ENCODE measurements at regions not wholly inside any gene's neighbourhood (a gene's known extent, or its start where the extent isn't known, plus 50 kb on each side); places are given as distances from the start of the nearest gene placed in this dataset.
"Not testable (repeated sequence)": the region's sequence is repeated elsewhere in the genome, so short reads cannot be mapped to it uniquely, and the experiment has no call there.

DNA sequence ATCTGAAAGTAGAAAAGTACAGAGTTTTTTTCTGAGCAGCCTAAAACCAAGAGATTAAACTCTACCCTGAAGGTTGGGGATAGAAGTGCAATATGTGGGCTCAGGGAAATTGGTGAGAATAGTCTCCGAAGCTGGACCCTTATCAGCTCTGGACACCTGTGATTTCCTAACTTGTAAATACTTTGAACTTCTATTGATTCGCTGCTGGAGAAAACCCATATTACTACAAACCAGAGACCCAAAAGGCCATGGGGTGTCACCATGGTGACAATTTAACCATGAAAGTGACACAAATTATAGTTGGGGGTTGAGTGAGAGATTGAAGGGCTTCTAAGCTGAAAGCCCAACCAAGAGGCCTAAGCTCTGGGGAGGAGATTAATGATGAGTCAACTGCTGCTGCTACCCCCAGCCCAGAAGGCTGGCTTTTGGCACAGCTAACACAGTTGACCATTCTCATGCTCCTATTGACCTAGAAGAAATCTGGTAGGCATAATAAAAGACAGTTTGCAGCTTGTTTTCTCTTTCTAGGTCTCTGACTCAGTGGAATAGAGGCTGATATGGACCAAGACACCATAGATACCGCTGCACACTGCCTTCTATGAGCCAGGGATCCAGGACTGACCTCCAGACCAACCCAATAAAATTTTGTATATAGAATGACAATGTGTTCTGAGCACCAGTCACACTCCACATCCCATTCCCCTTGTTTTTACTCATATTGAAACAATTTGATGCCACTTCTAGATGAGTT, 131.9 kb upstream of the FNDC3A start:
- no peak for DNase-seq (ENCODE audit: low spot score)

DNA sequence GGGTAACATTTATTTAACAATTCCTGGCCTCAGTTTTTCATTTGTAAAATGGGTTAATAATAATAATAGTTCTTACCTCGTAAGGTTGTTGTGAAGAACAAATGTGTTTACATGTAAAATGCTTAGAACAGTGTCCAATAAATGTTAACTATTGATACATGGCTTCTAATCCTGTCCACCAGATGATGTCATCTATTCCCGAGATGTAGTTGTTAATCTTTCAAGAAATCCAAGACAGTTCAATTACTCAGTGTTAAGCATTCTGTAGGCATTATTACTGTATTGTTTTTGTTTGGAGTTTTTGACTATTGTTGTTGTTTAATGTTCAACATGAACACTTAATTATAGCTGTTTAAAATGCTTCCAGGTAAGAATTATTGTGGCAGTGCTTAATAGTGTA, 131.0 kb upstream of the FNDC3A start:
- no peak for DNase-seq (ENCODE audit: low spot score)

DNA sequence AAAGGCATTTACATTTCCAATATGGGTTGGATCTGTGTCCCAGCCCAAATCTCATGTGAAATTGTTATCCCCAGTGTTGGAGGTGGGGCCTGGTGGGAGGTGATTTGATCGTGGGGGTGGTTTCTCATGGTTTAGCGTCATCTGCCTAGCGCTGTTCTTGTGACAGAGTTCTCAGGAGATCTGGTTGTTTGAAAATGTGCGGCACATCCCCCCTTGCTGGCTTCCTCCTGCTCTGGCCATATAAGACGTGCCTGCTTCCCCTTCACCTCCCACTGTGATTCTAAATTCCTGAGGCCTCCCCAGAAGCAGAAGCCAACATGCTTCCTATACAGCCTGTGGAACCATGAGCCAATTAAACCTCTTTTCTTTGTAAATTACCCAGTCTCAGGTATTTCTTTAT, 126.2 kb upstream of the FNDC3A start:
- DNase-seq (ENCODE audit: low spot score) = no peak

DNA sequence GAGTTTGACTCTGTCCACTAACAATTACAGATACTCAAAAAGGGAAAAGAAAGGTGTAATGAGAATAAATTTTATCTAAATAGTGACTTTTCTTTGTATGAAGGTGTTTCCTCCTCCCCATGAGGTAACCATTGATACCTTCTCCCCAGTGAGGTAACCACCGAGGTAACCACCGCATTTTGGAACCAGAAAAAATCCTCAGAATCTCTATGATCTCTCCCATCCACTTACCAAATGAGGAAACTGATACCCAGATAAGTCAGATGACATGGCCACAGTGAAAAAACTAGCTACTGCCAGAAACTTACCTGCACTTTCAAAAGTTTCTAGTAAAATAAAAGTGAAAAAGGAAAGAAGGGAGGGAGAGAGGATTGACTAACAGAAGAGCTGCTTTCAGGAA, 124.0 kb upstream of the FNDC3A start:
- DNase-seq (ENCODE audit: low spot score) = no peak

DNA sequence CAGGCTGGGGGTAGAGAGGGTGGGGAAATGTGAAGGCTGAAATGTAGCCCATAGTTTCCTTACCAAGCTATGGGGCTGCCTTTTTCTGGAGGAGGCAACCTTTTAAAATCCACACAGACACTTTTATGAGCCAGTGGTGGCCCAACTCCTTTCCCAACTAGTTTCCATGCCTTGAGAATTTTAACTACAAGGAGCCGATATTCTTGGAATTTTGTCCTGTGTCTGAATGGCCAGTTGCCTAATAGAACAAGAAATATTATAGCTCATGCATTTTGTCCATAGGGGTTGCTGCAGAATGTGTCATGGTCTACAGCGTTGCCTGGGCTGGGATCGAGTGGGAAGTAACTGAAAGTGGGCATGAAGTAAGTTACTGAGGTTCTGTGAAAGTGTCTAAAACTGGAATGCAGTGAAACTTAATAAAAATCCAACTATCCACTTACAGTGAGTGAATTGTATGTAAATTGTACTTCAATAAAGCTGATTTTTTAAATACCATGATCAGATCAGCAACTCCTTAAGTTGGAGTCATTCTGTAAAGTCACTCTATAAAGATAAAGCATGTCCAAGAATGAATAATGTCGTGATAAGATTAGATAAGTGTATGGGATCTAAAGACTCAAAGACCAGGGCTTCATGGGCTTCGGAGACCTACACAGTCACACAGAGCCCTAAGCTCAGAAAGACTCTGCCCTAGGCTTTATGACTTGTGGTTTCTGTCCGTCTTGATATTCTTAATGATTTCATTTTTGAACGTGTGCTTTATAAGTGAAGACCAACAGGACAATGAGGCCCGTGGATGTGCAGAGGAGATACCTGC, 122.6 kb upstream of the FNDC3A start:
- DNase-seq (ENCODE audit: low spot score) = no peak

DNA sequence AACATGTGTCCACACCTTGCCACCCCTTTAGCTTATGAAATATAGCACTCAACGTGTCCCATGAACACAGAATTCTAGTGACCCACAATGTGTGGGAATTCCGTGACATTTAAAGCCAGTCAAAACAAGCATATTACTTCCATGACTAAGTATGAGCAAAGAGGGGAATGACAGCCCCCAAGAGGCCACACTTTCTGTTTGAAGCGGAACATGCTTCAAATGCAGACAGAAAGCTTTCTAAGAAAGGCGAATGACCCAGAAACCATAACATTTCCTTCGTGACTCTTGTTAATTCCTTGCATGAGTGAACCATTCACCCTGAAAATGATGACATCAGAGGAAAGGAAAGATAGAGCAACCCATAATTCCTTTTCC, 122.0 kb upstream of the FNDC3A start:
- no peak for DNase-seq (ENCODE audit: low spot score)

DNA sequence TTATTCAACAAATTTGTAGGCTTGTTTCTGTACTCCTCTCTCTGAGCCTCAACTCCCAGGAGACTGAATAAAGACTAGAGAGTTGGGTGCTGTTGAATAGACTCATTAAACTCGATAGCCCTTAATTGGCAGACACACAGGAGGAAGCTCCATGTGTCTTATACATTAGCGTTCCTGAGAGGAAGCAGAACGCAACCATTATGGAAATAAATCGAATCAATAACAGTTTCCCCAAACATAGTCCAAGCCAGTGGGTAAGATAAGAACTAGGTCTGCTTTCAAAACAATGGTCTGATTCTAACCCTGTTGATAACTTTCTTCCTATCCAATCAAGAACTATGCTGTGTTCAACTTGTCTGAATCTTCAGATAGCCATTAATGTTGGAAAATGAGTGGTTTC, 118.1 kb upstream of the FNDC3A start:
- no peak for DNase-seq (ENCODE audit: low spot score)

DNA sequence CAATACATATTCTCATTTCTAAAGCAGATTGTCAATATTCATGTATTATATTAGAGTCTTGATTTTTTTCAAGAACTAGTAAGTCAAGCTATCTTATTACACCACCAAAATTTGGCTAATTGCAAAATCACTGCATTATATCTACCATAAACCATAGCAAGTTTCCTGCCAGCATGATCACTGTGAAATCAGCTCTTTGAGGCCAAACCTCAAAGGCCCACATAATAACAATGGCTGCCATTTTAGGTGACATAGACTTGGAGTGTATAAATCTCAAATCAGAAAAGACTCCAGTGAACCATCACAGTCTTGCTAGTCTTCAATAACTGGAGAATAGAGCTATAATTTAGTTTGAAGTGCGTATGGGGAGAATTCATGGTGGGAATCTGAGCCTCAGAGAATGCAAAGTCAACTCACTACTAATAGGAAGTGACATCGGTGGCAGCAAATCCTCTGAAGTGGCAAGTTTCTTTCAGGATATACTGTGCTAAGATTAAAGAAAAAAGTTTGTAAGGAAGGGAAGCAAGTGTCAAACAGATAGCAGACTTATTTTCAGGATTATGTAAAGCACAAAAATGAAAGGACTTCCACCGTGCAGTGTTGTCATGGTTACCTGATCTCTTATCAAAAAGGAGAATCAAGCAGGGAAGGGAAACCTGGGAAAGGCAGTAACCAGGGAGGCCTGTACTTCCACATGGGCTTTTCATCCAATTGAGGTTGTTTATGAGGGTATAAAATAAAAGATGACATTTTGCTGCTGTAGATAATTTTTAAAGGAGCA, 117.4 kb upstream of the FNDC3A start:
- no peak for DNase-seq (ENCODE audit: low spot score)

DNA sequence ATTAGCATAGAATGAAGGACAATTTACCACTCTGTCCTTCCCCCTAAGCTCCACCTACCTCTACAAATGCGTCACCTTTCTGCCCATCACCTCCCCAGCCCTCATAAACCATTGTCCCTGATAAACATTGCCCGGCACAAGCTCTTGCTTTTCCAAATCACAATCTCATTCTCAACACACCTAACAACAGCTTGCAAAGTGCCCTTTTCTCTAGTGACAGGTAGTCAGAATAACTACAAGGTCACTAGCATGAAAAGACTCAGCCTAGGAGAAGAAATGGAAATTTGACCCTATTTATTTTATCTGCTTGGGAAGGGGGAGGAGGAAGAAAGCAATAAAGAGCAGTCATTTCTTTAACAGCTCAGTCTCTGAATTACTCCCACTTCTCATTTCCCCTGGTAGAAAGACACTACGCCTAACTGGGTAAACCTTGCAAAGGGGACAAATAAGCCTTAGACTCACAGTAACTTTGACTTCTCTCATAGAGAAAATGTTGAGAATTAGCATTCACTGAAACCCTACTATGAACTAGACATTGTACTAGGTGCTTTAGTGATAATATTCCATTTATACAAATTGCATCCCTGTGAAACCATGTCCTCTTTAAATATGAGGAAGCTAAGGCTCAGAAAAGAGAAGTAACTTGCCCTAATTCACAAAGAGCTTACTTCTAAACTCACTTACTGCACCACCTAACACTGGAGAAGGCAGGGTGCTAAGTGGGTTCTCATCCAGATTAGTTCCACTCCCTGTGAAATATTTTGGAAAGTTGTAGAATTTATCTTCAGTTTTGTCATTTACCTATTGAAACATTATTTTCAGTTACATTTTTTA, 116.2 kb upstream of the FNDC3A start:
- DNase-seq (ENCODE audit: low spot score) = no peak

DNA sequence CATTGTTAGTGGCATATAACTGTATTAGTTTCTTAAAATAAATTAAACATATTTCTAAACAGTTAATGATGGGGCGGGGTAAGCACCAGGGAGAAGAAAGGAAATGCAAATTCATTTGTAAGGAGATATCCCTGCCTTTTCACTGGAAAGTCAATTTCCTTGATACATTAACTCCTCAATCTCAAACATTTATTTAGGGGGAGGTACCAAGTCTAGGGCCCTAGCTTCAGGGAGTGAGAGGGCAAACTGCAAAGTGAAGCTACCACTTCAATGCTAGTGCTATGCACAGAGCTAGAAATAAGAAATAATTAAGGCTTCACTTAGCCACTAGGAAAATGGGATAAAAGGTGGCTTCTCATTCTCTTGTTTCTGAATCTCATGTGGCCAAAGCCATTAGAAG, 115.3 kb upstream of the FNDC3A start:
- DNase-seq (ENCODE audit: low spot score) = no peak

DNA sequence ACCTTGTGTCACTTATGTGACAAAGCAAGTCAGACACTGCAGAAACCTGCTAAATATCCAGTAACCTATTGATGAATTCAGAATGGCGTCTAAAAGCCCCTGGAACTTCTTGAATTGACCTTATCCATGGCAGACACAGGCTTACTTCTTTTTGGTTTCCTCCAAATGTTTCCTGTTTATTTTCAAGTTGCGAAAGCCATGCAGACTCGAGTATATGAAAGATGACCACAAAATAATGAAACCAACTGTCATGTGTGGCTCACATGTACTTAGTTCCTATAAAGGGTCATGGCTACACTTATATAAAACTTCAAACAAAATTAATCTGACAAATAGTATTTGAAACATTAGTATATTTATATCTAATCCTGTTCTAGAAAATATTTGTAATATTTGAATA, 113.1 kb upstream of the FNDC3A start:
- no peak for DNase-seq (ENCODE audit: low spot score)

DNA sequence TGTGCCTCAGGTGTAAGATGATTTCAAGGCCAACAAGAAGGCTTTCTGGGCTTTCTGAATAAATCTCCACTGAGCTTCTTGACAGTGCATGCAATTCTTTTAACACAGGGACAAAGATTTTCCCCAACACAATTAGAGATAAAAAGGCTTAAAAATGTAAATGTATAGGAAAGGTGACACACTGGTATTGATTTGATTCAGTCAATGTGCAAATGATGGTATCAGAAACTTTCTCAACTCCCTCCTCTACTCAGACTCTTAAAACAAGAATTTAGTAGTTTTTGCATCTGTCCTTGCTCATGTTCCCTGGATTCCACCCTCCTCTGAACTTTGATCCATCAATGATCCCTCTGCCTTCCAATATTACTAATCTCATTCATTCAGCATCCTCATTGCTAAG, 111.6 kb upstream of the FNDC3A start:
- no peak for DNase-seq (ENCODE audit: low spot score)

DNA sequence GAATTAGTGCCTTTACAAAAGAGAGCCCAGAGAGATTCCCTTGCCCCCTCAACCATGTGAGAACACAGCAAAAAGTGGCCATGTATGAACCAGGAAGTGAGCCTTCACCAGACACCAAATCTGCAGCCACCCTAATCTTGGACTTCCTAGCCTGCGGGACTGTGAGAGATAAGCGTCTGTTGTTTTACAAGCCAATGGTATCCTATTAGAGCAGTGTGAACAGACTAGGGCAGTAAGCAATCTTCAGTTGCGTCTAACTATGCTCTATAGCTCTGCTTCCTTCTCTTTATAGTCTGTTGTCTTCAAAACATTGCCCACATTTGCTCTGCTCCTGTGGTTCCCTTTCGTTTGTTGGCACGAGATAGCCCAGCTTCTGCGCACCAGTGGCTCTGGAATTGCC, 109.5 kb upstream of the FNDC3A start:
- DNase-seq (ENCODE audit: low spot score) = no peak

DNA sequence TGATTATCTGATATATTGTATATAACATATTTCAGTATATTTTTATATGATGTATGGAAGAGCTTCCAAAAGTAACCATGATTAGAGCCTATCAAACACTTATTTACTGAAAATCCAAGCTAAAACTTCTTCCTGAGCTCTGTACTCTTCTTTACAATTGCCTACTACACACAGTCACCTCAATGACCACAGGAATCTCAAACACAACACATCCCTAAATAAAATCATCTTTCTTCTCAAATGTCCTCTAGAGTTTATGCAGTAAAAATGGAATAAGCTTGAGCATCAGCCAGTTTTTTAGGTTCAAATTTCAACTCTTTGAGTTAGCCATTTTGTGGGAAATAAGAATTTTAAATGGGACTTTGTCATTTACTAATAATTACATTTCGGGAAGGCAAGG, 102.6 kb upstream of the FNDC3A start:
- no peak for DNase-seq (ENCODE audit: low spot score)

DNA sequence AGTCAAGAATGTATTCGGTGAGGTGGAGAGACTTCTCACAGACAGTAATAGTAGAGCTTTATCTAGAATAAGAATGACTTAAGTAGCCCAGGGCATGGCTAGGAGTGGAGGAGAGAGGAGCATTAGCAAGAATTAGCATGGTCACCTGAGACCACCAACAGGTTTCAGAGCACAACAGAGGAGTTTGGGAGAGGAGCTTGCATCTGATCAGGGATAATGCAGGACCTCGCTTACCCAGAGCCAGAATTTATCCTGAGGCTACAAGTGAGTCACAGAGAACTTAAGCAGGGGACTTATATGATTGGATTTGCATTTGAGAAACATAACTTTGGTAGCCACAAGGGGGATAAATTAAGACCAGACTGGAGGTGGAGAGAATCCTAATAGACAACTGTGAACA, 102.1 kb upstream of the FNDC3A start:
- no peak for DNase-seq (ENCODE audit: low spot score)

DNA sequence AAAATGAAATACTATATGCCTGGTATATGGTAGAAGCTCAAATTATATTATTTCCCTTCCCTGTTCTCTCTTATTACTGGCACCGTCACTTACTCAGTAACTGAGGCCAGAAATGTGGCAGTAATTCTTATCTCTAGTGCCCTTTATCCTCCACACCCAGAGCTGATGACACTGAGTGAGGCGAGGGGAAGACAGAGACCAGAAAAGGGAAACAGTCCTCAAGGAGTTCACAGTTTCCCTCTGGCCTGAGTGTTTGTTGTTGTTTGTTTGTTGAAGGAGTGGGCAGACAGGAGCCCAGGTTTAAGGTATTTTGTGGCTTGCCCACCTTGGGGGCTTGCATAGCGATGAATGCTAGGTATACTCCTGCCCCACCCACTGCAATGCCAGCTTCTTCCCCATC, 101.5 kb upstream of the FNDC3A start:
- DNase-seq (ENCODE audit: low spot score) = no peak

DNA sequence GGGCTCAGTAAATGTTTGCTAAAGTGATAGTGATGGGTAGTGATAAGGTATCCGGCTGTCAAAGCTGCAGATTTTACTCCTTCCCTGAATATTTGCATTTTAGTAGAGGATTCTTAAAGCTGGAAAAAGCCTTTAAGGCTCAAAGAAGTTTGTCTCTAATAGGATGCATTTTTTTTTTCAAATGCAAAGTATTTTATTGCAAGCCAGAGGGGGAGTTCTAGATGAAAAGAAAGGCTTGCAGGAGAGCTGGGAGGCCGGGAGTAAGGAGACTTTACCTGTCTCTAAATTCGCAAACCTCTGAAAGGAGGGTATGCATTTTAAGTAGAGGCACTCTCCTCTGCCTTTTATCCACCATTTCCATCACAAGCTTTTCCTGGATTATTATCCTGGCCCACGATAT, 100.7 kb upstream of the FNDC3A start:
- no peak for DNase-seq (ENCODE audit: low spot score)

DNA sequence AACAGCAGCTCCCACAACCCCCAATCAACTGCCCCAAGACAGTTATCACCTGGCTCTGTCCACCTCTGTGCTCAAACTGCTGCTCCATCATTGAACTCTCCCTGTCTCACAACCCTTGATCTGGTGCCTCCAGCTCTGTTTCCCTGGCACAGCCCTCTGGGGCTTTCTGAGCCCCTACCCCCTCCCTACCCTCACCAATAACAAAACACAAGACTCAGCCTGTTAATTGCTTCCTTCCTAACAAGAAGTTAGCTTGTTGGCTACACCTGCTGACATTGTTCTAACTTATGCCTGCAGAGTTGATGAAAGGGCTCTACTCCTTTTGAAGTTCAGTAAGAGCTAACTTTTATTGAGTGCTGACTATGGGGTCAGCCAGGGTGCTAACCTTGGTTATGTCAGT, 99.4 kb upstream of the FNDC3A start:
- DNase-seq (ENCODE audit: low spot score) = no peak

DNA sequence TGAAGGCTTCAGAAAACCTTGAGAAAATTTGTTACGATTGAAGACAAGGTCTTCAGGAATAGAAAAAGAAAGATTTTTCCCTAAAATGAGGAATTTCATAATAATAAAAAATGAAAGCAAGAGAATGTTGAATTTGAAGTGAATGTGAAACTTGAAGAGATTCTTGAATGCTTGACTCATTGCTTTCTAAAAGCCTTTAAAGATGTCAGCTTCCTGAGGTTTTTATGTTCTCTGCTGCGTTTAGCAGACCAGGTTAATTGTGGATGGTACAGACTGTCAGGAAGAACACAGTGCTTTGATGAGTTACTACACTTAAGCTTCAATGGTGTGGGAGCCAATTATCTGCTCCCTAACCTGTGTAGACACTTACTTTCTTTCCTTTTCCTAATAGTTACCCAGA, 96.3 kb upstream of the FNDC3A start:
- no peak for DNase-seq (ENCODE audit: low spot score)

DNA sequence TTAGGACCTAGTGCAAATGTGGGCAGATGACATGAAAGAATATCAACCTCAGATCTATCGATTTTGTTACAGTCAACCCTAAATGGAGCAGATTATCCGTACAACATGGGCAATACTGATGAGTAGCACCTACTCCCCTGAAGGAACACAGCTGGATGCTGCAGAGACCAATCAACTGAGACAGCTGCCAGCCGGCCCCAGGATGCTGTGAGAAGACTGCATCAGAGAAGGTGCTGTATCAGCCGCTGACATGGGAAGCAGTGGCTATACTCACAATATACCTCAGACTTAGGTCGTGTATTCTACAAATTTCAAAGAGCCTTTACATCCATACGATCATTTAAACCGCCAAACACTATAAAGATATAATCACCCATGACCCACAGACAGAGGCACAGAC, 95.9 kb upstream of the FNDC3A start:
- no peak for DNase-seq (ENCODE audit: low spot score)

DNA sequence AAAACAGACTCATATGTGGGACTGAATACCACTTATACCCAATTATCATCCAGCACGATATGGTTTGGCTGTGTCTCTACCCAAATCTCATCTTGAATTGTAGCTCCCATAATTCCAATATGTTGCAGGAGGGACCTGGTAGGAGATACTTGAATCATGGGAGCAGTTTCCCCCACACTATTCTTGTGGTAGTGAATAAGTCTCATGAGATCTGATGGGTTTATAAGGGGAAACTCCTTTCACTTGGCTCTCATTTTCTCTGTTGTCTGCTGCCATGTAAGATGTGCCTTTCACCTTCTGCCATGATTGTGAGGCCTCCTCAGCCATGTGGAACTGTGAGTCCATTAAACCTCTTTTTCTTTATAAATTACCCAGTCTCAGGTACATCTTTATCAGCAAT, 91.9 kb upstream of the FNDC3A start:
- not testable (repeated sequence) for DNase-seq (ENCODE audit: low spot score)

DNA sequence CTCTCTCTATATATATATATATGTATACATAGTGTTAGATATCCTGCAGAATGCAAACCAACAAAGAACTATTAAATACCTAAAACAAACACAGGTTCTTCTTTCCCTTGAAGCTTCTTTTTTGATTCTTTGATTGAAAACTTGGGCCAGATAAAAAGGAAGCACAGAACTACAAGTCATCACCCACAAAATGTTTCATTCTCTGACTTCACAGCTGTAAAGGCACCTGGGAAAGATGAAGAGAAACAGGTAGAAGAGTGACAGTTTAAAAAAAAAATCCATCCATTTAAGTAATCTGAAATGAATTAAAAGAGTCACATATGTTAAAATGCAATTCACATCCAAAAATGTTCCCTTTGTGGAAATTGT, 90.7 kb upstream of the FNDC3A start:
- no peak for DNase-seq (ENCODE audit: low spot score)
